HG03432 (cell line): ENCODE measurements at regions not wholly inside any gene's neighbourhood (a gene's known extent, or its start where the extent isn't known, plus 50 kb on each side); places are given as distances from the start of the nearest gene placed in this dataset.
"Not testable (repeated sequence)": the region's sequence is repeated elsewhere in the genome, so short reads cannot be mapped to it uniquely, and the experiment has no call there.

Experiments
- ATAC-seq: cut with Tn5 transposase; IDR thresholded peaks from one replicate; pipeline ENCODE4 v1.9.1; 2021; ENCODE audit warnings: mild to moderate bottlenecking, moderate library complexity; ENCODE audit not compliant: unreplicated experiment

- ATAC-seq, result no peak
Observed at GRCh38 chr3:21041621-21042020, 709.4 kb downstream of the ZNF385D start.

- ATAC-seq, result no peak
Observed at GRCh38 chr3:21036888-21037287, 714.1 kb downstream of the ZNF385D start.

- ATAC-seq, result no peak
Observed at GRCh38 chr3:21028412-21028811, 722.6 kb downstream of the ZNF385D start.

- ATAC-seq, result no peak
Observed at GRCh38 chr3:21024563-21024962, 726.4 kb downstream of the ZNF385D start.

- no peak for ATAC-seq
Observed at GRCh38 chr3:21020681-21021080, 730.3 kb downstream of the ZNF385D start.

- ATAC-seq, result no peak
Observed at GRCh38 chr3:21020043-21020442, 731.0 kb downstream of the ZNF385D start.

GRCh38 chr3:21017115-21017852, 733.7 kb downstream of the ZNF385D start:
- ATAC-seq, result no peak

GRCh38 chr3:21013566-21013965, 737.4 kb downstream of the ZNF385D start:
- no peak for ATAC-seq

- ATAC-seq, result no peak
Observed at GRCh38 chr3:20999661-21000060, 751.3 kb downstream of the ZNF385D start.

GRCh38 chr3:20997183-20997582, 753.8 kb downstream of the ZNF385D start:
- no peak for ATAC-seq

GRCh38 chr3:20990896-20991295, 760.1 kb downstream of the ZNF385D start:
- no peak for ATAC-seq

- ATAC-seq, result not testable (repeated sequence)
Observed at GRCh38 chr3:20989653-20990052, 761.4 kb downstream of the ZNF385D start.

GRCh38 chr3:20984594-20985205, 766.3 kb downstream of the ZNF385D start:
- ATAC-seq, result no peak

- no peak for ATAC-seq
Observed at GRCh38 chr3:20975188-20975651, 775.8 kb downstream of the ZNF385D start.

GRCh38 chr3:20974396-20974795, 776.6 kb downstream of the ZNF385D start:
- ATAC-seq, result no peak

- not testable (repeated sequence) for ATAC-seq
Observed at GRCh38 chr3:20970807-20971206, 780.2 kb downstream of the ZNF385D start.

- not testable (repeated sequence) for ATAC-seq
Observed at GRCh38 chr3:20967485-20967884, 781.5 kb upstream of the SGO1 start.

- no peak for ATAC-seq
Observed at GRCh38 chr3:20958161-20958560, 772.2 kb upstream of the SGO1 start.

GRCh38 chr3:20945892-20946291, 759.9 kb upstream of the SGO1 start:
- no peak for ATAC-seq

- no peak for ATAC-seq
Observed at GRCh38 chr3:20935791-20936190, 749.8 kb upstream of the SGO1 start.

- ATAC-seq, result no peak
Observed at GRCh38 chr3:20931834-20932233, 745.8 kb upstream of the SGO1 start.

- ATAC-seq, result no peak
Observed at GRCh38 chr3:20930034-20930433, 744.0 kb upstream of the SGO1 start.
